Thyroid gland (tissue), 4 donors: ENCODE measurements at regions not wholly inside any gene's neighbourhood (a gene's known extent, or its start where the extent isn't known, plus 50 kb on each side); places are given as distances from the start of the nearest gene placed in this dataset.

Experiments
- POLR2A ChIP-seq, 2 donors: fragments of 450-650 bp; IDR thresholded peaks; one replicate each; pipeline ENCODE4 v1.6.1; 2017; ENCODE audit warnings: antibody characterized with exemption in 2 of 2, mild to moderate bottlenecking in 2 of 2, moderate library complexity in 1 of 2
- TF ChIP-seq, protein P1 (sequence below), 6 experiments: fragments of 200-600 bp in 3 of 6; fragments of 450-650 bp in 3 of 6; sonication (generic) in 3 of 6; IDR thresholded peaks; one replicate each; pipeline ENCODE4 v1.5.1; 2016 to 2019; ENCODE audit warnings: antibody characterized with exemption in 6 of 6, mild to moderate bottlenecking in 2 of 6, inconsistent platforms in 1 of 6, moderate library complexity in 1 of 6

DNA sequence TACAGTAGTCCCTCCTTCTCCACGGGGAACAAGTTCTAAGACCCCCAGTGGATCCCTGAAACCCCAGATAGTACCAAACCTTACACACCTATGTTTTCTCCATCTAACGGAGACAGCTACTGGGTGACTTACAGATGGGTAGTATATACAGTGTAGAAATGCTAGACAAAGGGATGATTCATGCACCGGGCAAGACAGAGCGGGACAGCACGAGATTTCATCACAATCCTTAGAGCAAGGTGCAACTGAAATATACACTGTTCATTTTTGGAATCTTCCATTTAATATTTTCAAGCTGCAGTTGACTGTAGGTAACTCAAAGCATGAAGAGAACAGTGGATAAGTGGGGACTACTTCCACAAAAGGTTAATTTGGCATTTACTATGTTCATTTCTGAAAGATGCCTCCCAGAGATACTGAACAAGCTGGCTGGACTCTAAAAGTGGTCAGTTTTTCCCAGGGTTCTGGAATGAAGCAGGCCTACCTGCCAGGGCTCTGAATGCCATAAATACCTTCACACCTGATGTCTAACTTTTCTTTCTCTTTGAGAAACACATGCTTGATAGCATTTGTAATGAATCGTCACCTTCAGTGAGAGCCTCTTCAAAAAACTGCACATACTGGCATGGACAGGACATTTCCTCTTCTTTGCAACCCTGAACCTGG is 127.7 kb upstream of the FOXN3 start:
- TF ChIP-seq, protein P1, sequence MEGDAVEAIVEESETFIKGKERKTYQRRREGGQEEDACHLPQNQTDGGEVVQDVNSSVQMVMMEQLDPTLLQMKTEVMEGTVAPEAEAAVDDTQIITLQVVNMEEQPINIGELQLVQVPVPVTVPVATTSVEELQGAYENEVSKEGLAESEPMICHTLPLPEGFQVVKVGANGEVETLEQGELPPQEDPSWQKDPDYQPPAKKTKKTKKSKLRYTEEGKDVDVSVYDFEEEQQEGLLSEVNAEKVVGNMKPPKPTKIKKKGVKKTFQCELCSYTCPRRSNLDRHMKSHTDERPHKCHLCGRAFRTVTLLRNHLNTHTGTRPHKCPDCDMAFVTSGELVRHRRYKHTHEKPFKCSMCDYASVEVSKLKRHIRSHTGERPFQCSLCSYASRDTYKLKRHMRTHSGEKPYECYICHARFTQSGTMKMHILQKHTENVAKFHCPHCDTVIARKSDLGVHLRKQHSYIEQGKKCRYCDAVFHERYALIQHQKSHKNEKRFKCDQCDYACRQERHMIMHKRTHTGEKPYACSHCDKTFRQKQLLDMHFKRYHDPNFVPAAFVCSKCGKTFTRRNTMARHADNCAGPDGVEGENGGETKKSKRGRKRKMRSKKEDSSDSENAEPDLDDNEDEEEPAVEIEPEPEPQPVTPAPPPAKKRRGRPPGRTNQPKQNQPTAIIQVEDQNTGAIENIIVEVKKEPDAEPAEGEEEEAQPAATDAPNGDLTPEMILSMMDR (IDR thresholded peaks at IDR 0.05) = no peak
- TF ChIP-seq POLR2A (IDR thresholded peaks at IDR 0.05) = no peak
